ENCODE measurements at regions not wholly inside any gene's neighbourhood (a gene's known extent, or its start where the extent isn't known, plus 50 kb on each side); places are given as distances from the start of the nearest gene placed in this dataset.
"Not testable (repeated sequence)": the region's sequence is repeated elsewhere in the genome, so short reads cannot be mapped to it uniquely, and the experiment has no call there.

DNA sequence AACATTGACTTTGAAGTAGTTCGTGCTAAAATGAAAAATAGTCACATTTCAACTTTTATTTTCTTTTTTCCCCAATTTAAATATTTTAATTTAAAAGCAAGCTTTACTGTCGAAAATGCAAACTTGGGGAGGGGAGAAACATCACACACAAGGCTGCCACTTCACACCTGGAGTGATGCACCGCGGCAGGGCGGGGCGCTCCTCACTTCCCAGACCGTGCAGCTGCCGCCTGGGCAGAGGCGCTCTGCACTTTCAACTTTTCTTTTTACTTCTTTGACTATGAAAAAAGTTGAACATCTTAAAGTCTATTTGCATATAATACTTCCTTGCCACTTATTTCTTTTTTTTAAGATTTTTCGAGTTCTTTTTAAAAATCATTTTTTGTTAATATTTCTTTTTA is 993.3 kb upstream of the GJE1 start:
- no peak for DNase-seq

DNA sequence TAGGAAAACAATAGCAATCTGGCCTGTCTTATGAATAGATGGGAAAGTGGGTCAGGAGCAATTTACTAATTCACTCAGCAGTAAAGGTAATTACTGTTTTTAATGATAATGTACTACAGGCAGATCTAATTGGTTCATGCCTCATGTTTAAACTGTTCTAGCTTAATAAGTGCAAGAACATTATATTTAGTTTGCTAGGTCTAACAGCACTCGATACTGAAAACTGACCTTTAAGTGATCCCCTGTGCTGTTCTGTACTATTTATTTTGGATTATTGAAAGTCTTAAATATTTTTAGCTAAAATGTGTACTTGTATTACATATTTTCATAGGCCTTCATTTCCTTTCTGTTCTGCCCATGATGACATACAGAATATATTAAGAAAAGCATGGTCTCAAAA is 998.0 kb upstream of the GJE1 start:
- DNase-seq = no peak

DNA sequence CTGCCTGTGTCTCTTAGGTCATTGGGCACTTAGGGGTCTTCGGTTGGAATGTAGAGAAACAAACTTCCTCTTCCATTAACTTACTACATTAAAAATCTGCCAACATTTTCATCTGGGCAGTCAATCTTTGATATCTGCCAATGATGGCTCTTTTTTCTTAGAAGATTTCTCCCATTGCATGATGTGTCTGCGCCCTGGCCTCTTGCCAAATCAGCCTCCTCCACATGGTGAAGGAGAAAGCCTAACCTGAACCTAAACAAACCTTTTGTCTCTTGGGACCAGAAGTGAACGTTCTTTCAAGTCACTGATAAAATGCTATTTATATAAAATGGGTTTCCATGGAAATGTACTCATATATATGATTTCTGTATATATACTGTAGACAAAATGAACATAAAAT is 998.9 kb upstream of the GJE1 start:
- DNase-seq = no peak

DNA sequence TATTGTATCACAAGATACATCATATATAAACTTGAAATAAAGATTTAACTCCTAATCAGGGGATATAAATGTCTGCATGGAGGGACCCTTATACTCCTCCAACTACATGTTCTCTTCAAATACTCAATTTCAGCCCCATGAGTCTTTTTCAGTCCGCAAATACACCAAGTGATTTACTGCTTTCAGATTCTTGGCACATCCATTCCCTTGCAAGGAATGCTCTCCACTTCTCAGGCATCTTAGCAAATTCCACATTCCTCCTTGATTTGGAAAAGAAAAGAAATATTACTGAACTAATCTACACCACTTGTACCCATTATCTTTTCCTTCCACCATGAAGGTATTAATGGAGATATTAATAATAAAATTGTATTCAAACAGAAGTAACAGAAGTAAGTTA is 999.4 kb upstream of the GJE1 start:
- no peak for DNase-seq

DNA sequence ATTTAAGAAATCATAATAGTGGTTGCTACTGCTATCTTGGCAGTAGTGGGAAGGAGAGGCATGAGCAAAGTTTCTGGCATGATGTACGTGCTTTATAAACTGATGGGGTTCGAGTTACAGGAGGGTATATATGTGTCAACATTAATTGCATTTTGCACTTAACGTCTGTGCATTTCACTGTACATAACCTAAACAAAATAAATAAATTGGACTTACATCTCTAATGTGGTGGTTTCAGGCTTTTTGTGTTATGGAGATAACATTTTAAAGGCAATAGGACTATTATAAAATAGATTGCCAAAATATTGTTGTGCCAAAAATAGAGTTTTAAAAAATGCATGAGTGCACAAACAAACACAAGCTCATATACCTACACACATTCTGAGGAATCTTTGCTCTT is 1001.1 kb upstream of the GJE1 start:
- DNase-seq = no peak

DNA sequence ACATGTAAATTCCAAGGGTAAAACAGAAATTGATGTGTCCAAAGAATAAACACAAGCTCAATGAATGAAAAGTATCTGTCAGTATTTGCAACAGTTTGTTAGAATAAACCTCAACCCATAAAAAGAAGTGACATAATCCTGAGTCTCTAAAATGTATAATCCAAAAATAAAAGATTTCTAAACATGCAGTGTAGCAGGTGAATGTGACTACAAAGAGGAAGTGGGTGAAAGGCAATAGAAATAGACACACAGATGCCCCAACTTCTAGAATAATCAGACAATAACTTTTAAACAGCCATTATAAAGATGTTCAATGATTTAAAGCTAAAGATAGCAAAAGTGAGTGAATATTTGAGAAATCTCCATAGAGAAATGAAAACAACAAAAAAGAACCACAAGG is 1009.2 kb upstream of the GJE1 start:
- no peak for DNase-seq

DNA sequence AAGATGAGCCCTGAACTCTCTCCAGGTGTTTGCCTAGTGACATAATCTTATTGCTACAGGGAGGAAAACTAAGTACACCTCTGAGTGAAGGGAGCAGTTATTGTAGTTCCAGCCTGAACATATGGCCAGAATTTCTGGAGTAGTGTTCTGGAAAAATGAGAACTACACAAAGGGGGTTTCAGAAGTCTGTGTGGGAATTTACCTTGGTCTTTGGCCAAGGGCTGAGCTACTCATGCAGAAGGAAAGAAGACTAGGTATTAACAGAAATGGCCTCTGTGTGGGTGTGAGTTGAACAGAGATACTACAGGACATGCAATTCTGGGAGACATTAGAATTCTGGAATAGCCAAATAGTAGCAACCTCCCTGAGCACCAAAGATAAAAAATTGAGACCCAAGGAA is 1009.7 kb upstream of the GJE1 start:
- no peak for DNase-seq

DNA sequence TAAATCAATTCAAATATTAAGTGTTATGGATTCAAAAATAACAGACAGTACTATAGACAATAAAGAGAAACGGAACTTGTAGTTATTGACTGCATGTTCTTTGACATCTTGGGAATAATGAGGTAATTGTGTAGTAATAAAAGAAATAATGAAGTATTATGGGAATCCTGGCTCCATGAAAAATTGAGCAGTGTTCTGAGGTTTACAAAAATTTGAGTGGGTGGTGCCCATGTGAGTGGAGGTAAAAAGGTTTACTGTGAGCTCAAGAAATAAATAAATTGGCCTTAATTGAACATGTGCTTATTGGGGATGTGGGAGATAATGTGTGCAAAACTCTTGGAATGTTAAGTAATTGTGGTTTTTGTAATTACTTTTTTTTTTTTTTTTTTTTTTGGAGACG is 1013.7 kb upstream of the GJE1 start:
- DNase-seq = no peak

DNA sequence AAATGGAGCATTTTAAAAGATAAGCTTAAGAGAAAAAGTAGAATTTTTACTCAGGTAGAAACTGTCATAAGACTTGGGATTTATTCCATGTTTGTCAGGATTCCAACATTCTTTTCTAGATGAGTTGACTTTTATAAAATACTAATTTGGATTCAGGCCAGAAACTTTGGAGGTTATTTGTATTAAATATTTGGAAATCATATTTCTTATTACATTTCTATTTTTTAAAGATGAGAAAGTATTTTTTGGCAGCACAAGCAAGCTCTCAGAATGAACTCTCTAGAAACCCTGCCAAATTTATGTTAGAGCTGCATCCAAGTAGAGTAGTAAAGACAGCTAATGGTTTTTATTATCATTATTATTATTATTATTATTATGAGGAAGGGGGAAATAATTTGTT is 1014.9 kb upstream of the GJE1 start:
- DNase-seq = no peak

DNA sequence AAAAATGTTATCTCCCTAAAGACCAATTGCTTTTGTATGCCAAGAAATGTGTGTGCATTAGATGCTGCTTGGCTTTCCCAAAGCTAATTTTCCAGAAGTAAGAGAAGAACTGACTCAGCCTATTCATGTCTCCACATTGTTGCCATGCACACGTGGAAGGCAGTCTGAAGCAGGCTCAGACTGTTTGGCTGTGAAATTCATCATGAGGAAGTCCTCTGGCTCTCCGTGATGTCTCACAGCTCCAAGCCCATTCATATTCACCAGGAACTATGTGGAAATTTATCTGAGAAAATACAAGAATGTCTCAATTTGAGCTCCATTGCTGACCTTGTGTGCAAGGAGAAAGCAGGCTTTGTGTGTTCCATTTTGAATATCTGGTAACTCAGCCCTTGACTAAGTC is 1022.2 kb upstream of the GJE1 start:
- DNase-seq = no peak

DNA sequence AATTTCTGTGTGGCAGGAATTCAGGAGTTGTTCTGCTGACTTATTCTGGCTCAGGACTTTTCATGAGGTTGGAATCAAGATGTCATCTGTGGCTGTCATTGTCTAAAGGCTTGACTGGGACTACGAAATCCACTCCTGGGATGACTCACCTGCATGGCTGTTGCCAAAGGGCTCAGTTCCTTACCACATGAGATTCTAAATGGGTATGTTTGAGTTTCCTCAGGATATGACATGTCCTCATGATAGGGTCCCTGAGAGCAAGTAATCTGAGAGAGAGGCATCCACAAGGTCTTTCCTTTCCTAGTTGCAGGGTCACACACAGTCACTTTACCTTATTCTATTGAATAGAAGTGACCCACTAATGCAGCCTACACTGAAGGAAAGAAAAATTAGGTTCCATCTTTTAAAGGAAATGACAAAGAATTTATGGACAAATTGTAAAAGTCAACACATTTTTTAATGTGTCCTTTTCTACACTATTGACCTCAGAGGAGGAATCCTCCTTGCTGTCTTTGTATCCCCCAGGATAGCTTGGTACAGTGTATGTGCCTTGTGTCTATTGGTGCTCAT is 1025.0 kb upstream of the GJE1 start:
- no peak for DNase-seq

DNA sequence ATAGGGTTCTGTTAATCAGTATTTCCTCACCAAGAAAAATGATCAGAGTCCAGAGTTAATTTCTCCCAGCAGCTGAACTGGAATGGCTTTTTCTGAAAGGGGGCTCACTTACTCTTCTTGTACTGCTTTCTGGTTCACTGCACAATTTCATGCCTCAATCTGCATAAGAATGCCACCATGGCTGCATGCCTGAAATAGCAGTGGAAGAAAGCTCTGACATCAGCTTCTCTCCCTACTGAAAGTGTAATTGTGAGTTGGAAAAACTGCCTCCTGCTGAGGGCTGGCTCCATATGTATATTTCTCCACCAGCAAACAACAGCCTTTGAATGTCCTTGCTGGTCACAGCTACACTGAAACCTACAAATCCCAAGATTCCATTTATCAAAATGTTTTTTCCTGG is 1027.2 kb upstream of the GJE1 start:
- no peak for DNase-seq

DNA sequence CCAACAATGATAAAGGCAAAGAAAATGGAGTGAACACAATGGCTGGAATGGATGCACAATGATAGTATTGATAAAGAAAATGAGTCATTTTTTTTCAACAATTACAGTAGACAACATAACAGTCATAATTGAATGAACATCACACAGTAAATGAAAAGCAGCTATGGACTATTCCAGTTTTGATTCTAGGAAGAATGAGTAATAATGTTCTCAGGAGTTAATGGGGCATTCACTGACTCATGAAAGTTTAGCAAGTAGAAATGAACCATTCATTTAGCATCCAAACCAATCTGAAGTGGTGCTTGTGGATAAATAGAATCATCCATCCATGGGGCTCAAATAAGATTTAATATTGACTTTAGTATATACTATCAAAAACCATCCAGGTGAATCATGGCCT is 1029.5 kb upstream of the GJE1 start:
- no peak for DNase-seq

DNA sequence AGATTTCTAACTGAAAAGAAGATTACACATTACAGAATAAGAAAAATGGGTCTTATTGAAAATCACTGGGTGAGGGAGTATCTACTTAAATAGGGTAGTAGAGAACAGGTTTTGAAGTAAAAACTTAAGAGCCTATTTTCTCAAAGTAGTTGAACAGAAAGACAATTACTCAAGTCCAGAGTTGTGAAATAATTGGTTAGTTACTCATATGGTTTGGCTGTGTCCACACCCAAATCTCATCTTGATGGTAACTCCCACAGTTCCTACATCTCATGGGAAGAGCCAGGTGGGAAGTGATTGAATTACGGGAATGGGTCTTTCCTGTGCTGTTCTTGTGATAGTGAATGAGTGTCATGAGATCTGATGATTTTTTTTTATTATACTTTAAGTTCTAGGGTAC is 1035.3 kb upstream of the GJE1 start:
- DNase-seq = no peak

DNA sequence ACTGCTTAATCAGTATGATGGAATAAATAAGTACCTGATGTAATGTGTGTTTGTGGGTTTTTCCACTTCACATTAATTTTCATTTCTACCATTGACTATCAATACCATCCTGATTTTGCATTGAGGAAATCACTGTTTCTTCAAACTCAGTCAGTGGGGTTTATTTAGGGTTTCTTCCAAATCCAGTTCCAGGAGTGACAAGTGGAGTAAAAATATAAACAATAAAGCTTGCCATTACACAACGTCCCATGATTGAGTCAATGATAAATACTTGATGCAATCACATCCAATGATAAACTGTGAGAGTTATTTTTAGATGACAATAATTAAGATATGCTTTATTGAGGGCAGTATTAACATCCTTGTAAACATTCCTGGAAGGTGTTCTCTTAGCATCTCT is 1037.4 kb upstream of the GJE1 start:
- no peak for DNase-seq

DNA sequence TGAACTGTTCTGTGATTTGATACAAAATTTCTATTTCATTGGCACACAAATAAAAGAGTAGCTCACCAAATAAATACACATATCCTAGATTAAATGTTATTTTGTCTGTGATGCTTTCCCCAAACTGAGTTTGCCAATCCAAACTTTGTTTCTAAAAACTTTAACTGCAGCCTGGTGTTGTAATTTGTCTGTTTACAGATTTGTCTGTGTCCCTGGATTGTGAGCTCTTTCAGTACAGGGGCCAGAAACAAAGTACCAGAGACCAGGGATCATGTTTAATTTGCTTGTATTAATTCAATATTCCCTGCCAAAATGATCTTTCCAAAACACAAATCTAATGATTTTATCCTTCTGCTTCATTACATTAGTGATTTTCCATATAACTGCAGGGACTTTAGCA is 1044.6 kb upstream of the GJE1 start:
- no peak for DNase-seq

DNA sequence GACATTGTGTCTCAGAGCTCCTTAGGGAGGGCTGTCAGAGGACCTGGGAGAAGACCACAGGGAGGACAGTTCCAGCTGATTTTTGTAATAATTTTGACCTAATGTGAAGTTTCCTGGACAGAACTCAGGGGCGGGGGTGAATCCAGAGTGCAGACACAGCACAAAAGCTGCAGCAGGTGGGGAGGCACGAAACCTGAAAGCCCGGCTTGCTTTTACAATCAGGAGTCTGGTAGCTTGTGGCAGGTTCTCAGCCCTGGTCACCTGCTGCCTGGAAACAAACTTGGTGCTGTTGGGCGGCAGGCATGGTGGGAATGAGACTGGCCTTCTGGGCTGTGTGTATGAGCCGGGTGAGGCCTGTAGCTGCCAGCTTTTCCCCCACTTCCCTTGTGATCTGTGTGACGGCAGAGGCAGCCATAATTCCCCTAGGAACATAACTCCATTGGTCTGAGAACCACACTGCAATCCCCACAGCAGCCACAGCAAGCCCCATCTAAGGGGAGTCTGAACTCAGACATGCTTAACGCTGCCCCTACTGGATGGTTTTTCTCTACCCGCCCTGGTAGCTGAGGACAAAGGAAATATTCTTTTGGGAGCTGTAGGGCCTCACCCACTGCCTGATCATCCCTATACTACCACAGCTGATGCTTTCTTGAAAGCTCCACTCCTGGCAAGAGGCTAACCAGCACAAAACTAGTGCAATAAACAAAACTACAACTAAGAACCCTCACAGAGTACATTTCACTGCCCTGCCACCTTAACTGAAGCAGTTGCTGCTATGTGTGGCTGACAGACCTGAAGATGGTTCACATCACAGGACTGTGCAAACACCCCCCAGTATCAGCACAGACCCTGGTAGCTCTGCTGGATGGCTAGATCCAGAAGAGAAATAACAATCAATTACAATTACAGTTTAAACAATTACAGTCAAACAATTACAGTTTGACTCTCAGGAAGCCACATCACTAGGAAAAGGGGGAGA is 1055.1 kb upstream of the GJE1 start:
- no peak for DNase-seq

DNA sequence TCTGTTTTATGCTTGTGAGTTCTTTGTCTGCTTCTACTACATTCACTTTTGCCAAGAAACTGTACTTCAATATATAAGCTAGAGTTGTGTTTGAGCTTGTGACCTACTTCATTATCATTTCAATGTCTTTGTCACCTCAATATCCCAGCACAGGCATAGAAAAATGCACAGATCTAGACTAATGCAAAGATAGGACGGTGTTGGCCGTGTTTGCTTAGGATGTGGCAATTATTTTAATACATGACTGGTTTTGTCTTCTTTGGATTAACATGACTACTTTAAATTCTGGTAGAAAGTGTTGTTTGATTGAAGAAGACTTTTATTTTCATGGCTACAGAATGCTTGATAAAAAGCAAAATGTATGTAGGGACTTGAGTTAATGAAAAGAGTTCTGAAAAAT is 1075.0 kb upstream of the GJE1 start:
- DNase-seq = no peak

DNA sequence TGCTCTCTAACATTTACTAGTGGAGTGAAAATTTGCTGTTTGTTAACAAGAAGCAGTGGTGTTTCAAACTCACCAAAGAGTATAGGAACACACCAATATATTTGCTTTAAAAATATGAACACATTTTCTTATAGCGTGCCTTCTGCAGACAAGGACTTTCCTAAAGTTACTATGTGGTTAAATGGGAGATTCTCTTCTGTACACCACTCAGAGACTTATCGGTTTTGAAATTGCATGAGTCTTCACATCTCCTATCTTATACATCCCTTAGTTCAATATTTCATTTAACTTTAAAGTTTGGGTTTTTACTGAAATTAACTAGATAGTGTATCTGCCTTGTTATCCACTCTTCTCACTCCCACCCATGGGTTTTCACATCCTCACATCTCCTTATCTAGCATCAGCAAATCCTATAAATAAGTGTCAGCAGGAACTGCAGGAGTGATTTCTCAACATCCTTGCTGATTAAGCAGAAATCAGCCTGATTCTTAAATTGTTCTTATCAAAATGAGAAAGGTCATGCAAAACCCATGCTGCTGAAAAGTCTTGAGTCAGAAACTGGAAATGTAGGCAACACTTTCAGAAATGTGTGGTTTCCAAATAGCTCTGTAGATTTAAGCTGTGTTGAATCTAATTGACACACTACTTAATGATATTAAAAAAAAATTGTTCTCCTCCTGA is 1075.6 kb upstream of the GJE1 start:
- DNase-seq = no peak

DNA sequence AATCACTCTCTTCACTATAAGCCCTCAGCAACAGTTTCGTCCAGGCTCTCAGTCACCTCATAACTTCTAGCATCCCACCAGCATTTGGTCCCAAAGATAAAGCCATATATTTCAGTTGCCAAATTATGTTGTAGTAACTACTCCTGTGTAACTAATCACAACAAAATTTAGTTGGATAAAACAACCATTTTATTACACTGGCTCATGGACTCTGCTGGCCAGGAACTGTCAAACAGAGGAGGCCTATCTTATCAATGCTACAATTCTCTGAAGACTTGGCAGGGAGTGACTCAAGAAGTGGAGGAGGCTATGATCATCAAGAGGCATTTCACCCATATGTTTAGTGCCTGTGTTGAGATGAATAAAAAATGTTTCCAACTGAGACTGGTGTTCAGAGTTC is 1082.3 kb upstream of the GJE1 start:
- DNase-seq = no peak

DNA sequence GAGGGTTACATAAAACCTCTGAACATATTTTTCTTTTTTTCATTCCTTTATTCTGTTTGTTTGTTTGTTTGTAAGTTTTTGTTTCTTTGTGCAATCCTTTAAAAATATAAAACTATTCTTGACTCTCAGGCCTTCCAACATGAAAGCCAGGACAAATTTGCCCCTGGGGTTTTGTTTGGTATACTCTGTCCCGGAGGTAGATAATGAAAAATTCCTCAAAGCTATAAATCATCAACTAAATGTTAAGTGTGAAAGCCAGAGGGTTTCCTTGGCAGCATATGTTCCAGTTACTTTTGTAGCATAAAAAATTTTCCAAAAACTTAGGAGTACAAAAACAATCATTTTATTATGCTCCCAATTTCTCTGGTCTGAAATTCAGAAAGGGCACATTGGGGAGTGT is 1084.3 kb upstream of the GJE1 start:
- DNase-seq = no peak

DNA sequence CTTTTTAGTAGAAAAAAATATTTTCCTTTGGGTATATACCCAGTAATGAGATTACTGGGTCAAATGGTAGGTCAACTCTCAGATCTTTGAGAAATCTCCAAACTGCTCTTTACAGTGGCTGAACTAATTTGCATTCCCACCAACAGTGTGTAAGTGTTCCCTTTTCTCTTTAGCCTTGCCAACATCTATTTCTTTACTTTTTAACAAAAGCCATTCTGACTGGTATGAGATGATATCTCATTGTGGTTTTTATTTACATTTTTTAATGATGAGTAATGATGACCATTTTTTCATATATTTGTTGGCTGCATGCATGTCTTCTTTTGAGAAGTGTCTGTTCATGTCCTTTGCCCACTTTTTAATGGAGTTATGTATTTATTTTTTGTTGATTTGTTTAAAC is 1086.2 kb upstream of the GJE1 start:
- DNase-seq = not testable (repeated sequence)

DNA sequence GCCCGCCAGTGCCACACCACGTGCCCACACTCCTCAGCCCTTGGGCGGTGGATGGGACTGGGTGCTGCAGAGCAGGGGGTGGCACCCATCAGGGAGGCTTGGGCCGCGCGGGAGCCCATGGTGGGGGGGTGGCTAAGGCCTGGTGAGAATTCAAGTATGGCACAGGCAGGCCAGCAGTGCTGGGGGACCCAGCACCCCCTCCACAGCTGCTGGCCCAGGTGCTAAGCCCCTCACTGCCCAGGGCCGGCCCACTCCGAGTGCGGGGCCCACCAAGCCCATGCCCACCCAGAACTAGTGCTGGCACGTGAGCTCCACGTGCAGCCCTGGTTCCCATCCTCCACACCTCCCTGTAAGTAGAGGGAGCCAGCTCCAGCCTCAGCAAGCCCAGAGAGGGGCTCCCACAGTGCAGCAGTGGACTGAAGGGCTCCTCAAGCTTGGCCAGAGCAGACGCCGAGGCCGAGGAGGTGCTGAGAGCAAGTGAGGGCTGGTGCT is 1091.1 kb upstream of the GJE1 start:
- no peak for DNase-seq
